Panc1 (cell line): ENCODE measurements at regions not wholly inside any gene's neighbourhood (a gene's known extent, or its start where the extent isn't known, plus 50 kb on each side); places are given as distances from the start of the nearest gene placed in this dataset.

Experiments used
- ATAC-seq: fragments of 200-7000 bp; cut with Tn5 transposase; 2 replicates; pipeline ENCODE4 v1.9.1; 2020; ENCODE audit warnings: mild to moderate bottlenecking, moderate library complexity
- BruUV-seq: library from RNA; stranded (reverse); fragments of 400-500 nt; replicated peaks from 2 replicates; lab custom pipeline; 2021; lab: Mats Ljungman, UMichigan
- CTCF ChIA-PET: fragments of 300-600 bp; sonication (Branson Sonifier 250); formaldehyde crosslinking; loops from one replicate; lab custom pipeline; 2022; ENCODE audit warnings: antibody characterized with exemption; lab: Charles Lee
- POLR2A ChIA-PET: fragments of 300-600 bp; sonication (Branson Sonifier 250); formaldehyde crosslinking; loops from one replicate; lab custom pipeline; 2022; ENCODE audit warnings: antibody characterized with exemption; lab: Charles Lee
- DNase-seq: peaks from one replicate; pipeline ENCODE4 v3.0.0-alpha.2; 2010; ENCODE audit warnings: low read depth, low spot score
- H3K27ac ChIP-seq: 2 replicates; pipeline ENCODE4 v1.5.1; 2011; ENCODE audit warnings: mild to moderate bottlenecking, low read length, inconsistent platforms
- H3K27me3 ChIP-seq: fragments of 200-500 bp; sonication (Bioruptor generic); 2 replicates; pipeline ENCODE4 v1.6.0; 2014; ENCODE audit warnings: low read length, inconsistent platforms; ENCODE audit not compliant: control insufficient read depth, insufficient read depth
- H3K36me3 ChIP-seq: fragments of 200-500 bp; sonication (Bioruptor generic); 2 replicates; pipeline ENCODE4 v1.5.1; 2014; ENCODE audit warnings: inconsistent platforms, mild to moderate bottlenecking, low read length, moderate library complexity; ENCODE audit not compliant: control insufficient read depth, insufficient read depth
- H3K4me1 ChIP-seq: 2 replicates; pipeline ENCODE4 v1.5.1; 2011; ENCODE audit warnings: inconsistent platforms, mild to moderate bottlenecking, low read length, moderate library complexity; ENCODE audit not compliant: control insufficient read depth, insufficient read depth
- H3K4me3 ChIP-seq, 2 experiments: 2 replicates each; pipeline ENCODE4 v1.5.1; 2011 to 2012; ENCODE audit warnings: low read depth in 2 of 2, low read length in 2 of 2, mild to moderate bottlenecking in 2 of 2, inconsistent platforms in 1 of 2, moderate library complexity in 1 of 2
- H3K9me3 ChIP-seq: fragments of 200-500 bp; sonication (Bioruptor generic); 2 replicates; pipeline ENCODE4 v1.5.1; 2014; ENCODE audit warnings: low read depth, mild to moderate bottlenecking, inconsistent platforms, low read length, moderate library complexity; ENCODE audit not compliant: control insufficient read depth, insufficient read depth
- POLR2AphosphoS5 ChIP-seq: IDR thresholded peaks from 2 replicates; pipeline ENCODE4 v1.6.1; 2012; ENCODE audit warnings: mild to moderate bottlenecking, low read depth, low read length, moderate library complexity
- REST ChIP-seq, 2 experiments: IDR thresholded peaks; 2 replicates each; pipeline ENCODE4 v1.6.1; 2011 to 2012; ENCODE audit warnings: low read depth in 2 of 2, control low read depth in 1 of 2, low read length in 1 of 2, mild to moderate bottlenecking in 1 of 2, moderate library complexity in 1 of 2; ENCODE audit not compliant: insufficient read depth in 1 of 2
- SIN3A ChIP-seq: IDR thresholded peaks from 2 replicates; pipeline ENCODE4 v1.6.1; 2012; ENCODE audit warnings: low read depth, mild to moderate bottlenecking, low read length, moderate library complexity, borderline replicate concordance; ENCODE audit not compliant: insufficient read depth
- TCF7L2 ChIP-seq: IDR thresholded peaks from 2 replicates; pipeline ENCODE4 v1.6.1; 2011; ENCODE audit warnings: mild to moderate bottlenecking, low read depth, low read length, inconsistent platforms
- in situ Hi-C: cut with HindIII; loops from 2 replicates; pipeline ENCODE4 v1.10.0; 2016; ENCODE audit warnings: low sequenced_read_pairs, low pct_unique_long_range_greater_than_20kb
- intact Hi-C: fragments of 100-400 bp; cut with micrococcal nuclease; formaldehyde crosslinking; loops from one replicate; pipeline ENCODE4 v1.10.0; 2022; ENCODE audit not compliant: unreplicated experiment
- TF ChIP-seq, protein P1 (sequence below): fragments of 450-650 bp; IDR thresholded peaks from 2 replicates; pipeline ENCODE4 v1.5.1; 2017; ENCODE audit warnings: mild to moderate bottlenecking

DNA sequence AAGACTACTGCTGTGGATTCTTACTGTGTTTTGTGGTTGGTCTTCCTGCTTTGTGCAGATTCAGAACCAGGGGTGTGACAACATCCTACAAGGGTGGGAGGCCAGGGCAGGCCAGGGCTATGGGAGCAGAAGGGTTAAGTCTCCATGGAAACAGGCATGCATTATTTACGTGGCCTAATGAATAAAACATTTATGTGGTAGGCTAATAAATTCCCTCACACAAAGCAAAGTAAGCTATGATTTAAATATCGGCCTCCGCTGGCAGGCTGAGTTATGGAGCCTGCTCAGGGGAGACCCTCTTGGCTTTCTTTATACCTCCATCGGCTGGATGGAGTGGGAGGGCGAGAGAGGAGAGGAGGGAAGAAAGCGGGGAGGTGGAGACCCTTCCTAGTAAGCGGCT, 230.3 kb upstream of the MVB12B start:
- BruUV-seq = no TSS peak
- ChIA-PET POLR2A (no interaction called here), CTCF (no interaction called here)
- in situ Hi-C loops = no loop called here
- Histone ChIP-seq H3K36me3 (no peaks in the 10 kb centered on the region), H3K9me3 (no peaks in the 10 kb centered on the region), H3K27me3 (no peaks in the 10 kb centered on the region), H3K27ac (no peak overlapping the region), H3K4me1 (no peaks in the 10 kb centered on the region), H3K4me3 (no peak overlapping the region)
- intact Hi-C loops = no loop called here
- ATAC-seq (no peak), DNase-seq (no peak)
- TF ChIP-seq, protein P1, sequence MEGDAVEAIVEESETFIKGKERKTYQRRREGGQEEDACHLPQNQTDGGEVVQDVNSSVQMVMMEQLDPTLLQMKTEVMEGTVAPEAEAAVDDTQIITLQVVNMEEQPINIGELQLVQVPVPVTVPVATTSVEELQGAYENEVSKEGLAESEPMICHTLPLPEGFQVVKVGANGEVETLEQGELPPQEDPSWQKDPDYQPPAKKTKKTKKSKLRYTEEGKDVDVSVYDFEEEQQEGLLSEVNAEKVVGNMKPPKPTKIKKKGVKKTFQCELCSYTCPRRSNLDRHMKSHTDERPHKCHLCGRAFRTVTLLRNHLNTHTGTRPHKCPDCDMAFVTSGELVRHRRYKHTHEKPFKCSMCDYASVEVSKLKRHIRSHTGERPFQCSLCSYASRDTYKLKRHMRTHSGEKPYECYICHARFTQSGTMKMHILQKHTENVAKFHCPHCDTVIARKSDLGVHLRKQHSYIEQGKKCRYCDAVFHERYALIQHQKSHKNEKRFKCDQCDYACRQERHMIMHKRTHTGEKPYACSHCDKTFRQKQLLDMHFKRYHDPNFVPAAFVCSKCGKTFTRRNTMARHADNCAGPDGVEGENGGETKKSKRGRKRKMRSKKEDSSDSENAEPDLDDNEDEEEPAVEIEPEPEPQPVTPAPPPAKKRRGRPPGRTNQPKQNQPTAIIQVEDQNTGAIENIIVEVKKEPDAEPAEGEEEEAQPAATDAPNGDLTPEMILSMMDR = no peak
- TF ChIP-seq TCF7L2 = no peak
- TF ChIP-seq REST (IDR thresholded peaks at IDR 0.05; ENCODE audit: insufficient read depth in 1 of 2, low read depth in 2 of 2, low read length in 1 of 2) = no peak
- TF ChIP-seq POLR2AphosphoS5 = no peak
- no peak for TF ChIP-seq SIN3A

- no TSS peak for BruUV-seq
- H3K9me3 ChIP-seq = no peaks in the 10 kb centered on the region
- no peak overlapping the region for H3K4me3 ChIP-seq
- H3K27ac ChIP-seq = no peak overlapping the region
- intact Hi-C loops = no loop called here
- ChIA-PET POLR2A (no interaction called here), CTCF (no interaction called here)
- in situ Hi-C loops = no loop called here
- H3K4me1 ChIP-seq = no peaks in the 10 kb centered on the region
- no peaks in the 10 kb centered on the region for H3K36me3 ChIP-seq
- ATAC-seq = no peak
- TF ChIP-seq POLR2AphosphoS5 = no peak
- no peak for TF ChIP-seq TCF7L2
- TF ChIP-seq, protein P1 = no peak
- TF ChIP-seq SIN3A = no peak
- no peak for TF ChIP-seq REST (IDR thresholded peaks at IDR 0.05; ENCODE audit: insufficient read depth in 1 of 2, low read depth in 2 of 2, low read length in 1 of 2)
- no peak for DNase-seq
- H3K27me3 ChIP-seq = no peaks in the 10 kb centered on the region
These were observed 228.9 kb upstream of the MVB12B start for GRCh38 chr9:126097679-126098078.
